ENCODE measurements at regions not wholly inside any gene's neighbourhood (a gene's known extent, or its start where the extent isn't known, plus 50 kb on each side); places are given as distances from the start of the nearest gene placed in this dataset.

DNA sequence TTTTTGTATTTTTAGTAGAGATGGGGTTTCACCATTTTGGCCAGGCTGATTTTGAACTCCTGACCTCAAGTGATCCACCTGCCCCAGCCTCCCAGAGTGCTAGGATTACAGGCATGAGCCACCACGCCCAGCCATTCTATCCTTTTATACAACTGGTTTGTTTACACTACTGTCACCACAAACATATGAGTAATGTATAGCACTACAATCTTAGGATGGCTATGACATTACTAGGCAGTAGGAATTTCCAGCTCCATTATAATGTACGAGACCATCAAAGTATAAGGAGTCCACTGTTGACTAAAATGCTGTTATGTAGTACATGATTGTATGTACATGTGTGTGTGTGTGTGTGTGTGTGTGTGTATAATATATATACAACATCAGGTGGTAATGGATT, 1126.1 kb upstream of the LRRN3 start:
- TF ChIP-seq CTCF (IDR thresholded peaks at IDR 0.05; ENCODE audit: low read length), result no peak
- TF ChIP-seq EZH2 (IDR thresholded peaks at IDR 0.05; ENCODE audit: borderline replicate concordance, low read length), result no peak
